ENCODE measurements at regions not wholly inside any gene's neighbourhood (a gene's known extent, or its start where the extent isn't known, plus 50 kb on each side); places are given as distances from the start of the nearest gene placed in this dataset.

DNA sequence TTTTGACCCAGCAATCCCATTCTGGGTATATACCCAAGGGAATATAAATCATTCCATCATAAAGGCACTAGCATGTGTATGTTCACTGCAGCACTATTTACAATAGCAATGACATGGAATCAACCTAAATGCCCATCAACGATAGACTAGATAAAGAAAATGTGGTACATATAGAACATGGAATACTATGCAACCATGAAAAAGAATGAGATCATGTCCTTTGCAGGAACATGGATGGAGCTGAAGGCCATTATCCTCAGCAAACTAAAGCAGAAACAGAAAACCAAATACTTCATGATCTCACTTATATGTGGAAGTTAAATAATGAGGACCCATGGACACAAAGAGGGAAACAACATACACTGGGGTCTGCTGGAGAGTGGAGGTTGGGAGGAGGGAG, 58.0 kb upstream of the STARD3NL start:
- no peak for TF ChIP-seq EZH2 (IDR thresholded peaks at IDR 0.05; ENCODE audit: insufficient read depth, low read length)
- TF ChIP-seq, protein P1, sequence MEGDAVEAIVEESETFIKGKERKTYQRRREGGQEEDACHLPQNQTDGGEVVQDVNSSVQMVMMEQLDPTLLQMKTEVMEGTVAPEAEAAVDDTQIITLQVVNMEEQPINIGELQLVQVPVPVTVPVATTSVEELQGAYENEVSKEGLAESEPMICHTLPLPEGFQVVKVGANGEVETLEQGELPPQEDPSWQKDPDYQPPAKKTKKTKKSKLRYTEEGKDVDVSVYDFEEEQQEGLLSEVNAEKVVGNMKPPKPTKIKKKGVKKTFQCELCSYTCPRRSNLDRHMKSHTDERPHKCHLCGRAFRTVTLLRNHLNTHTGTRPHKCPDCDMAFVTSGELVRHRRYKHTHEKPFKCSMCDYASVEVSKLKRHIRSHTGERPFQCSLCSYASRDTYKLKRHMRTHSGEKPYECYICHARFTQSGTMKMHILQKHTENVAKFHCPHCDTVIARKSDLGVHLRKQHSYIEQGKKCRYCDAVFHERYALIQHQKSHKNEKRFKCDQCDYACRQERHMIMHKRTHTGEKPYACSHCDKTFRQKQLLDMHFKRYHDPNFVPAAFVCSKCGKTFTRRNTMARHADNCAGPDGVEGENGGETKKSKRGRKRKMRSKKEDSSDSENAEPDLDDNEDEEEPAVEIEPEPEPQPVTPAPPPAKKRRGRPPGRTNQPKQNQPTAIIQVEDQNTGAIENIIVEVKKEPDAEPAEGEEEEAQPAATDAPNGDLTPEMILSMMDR (IDR thresholded peaks at IDR 0.05; ENCODE audit: insufficient read depth, low read depth, low read length) = no peak

Data from astrocyte (in vitro differentiated cells and primary cell).